HepG2 (cell line): ENCODE measurements at regions not wholly inside any gene's neighbourhood (a gene's known extent, or its start where the extent isn't known, plus 50 kb on each side); places are given as distances from the start of the nearest gene placed in this dataset.
A peak's percentile ranks its signal among the peaks of the same experiment; 100 is the strongest.

Experiments used
- ARHGAP35 ChIP-seq: sonication (generic); formaldehyde crosslinking; IDR thresholded peaks from 2 replicates; pipeline ENCODE4 v1.9.0; 2022; ENCODE audit warnings: mild to moderate bottlenecking, inconsistent platforms, moderate library complexity, missing genetic modification reagents, borderline replicate concordance
- ARNTL ChIP-seq: sonication (generic); formaldehyde crosslinking; IDR thresholded peaks from 2 replicates; pipeline ENCODE4 v1.4.0; 2020; ENCODE audit warnings: mild to moderate bottlenecking, missing genetic modification reagents
- EHMT2 ChIP-seq: fragments of 200-600 bp; sonication (generic); IDR thresholded peaks from 2 replicates; pipeline ENCODE4 v1.7.0; 2017; ENCODE audit warnings: antibody characterized with exemption, low read depth, low read length, borderline replicate concordance
- GATAD2A ChIP-seq: IDR thresholded peaks from 2 replicates; pipeline ENCODE4 v1.6.1; 2016
- HMG20B ChIP-seq: conservative IDR thresholded peaks from 2 replicates; pipeline ENCODE4 v1.6.1; 2016; ENCODE audit warnings: missing genetic modification reagents, missing compliant biosample characterization
- IKZF5 ChIP-seq: IDR thresholded peaks from 2 replicates; pipeline ENCODE4 v1.6.1; 2018; ENCODE audit warnings: missing genetic modification reagents, mild to moderate bottlenecking, missing compliant biosample characterization
- MTA1 ChIP-seq: sonication (generic); formaldehyde crosslinking; IDR thresholded peaks from 2 replicates; pipeline ENCODE4 v1.4.0; 2020; ENCODE audit warnings: missing genetic modification reagents, mild to moderate bottlenecking, borderline replicate concordance
- RXRA ChIP-seq: sonication (generic); formaldehyde crosslinking; IDR thresholded peaks from 2 replicates; pipeline ENCODE4 v1.5.1; 2020; ENCODE audit warnings: missing genetic modification reagents
- SIX4 ChIP-seq: sonication (generic); formaldehyde crosslinking; IDR thresholded peaks from 2 replicates; pipeline ENCODE4 v1.4.0; 2020; ENCODE audit warnings: missing genetic modification reagents
- TCF12 ChIP-seq, 2 experiments: fragments of 450-650 bp in 1 of 2; sonication (generic) in 1 of 2; formaldehyde crosslinking in 1 of 2; IDR thresholded peaks; 2 replicates each; pipeline versions ENCODE4 v1.6.1 to v1.8.0; 2017 to 2022; ENCODE audit warnings: antibody characterized with exemption in 1 of 2, mild to moderate bottlenecking in 1 of 2, missing genetic modification reagents in 1 of 2, moderate library complexity in 1 of 2
- TGIF2 ChIP-seq: IDR thresholded peaks from 2 replicates; pipeline ENCODE4 v1.6.1; 2016; ENCODE audit warnings: control low read depth, missing compliant biosample characterization
- UBTF ChIP-seq: sonication (generic); formaldehyde crosslinking; IDR thresholded peaks from 2 replicates; pipeline ENCODE4 v1.4.0; 2020; ENCODE audit warnings: mild to moderate bottlenecking, missing genetic modification reagents
- YEATS2 ChIP-seq: sonication (generic); formaldehyde crosslinking; IDR thresholded peaks from 2 replicates; pipeline ENCODE4 v1.4.0; 2020; ENCODE audit warnings: missing genetic modification reagents, borderline replicate concordance
- ZNF207 ChIP-seq: fragments of 450-650 bp; IDR thresholded peaks from 2 replicates; pipeline ENCODE4 v1.6.1; 2016; ENCODE audit warnings: antibody characterized with exemption, borderline replicate concordance
- ZNF225 ChIP-seq: sonication (generic); formaldehyde crosslinking; IDR thresholded peaks from 2 replicates; pipeline ENCODE4 v1.4.0; 2020; ENCODE audit warnings: mild to moderate bottlenecking, missing genetic modification reagents
- ZNF552 ChIP-seq: sonication (generic); formaldehyde crosslinking; IDR thresholded peaks from 2 replicates; pipeline ENCODE4 v1.9.0; 2022; ENCODE audit warnings: missing genetic modification reagents, mild to moderate bottlenecking, borderline replicate concordance
- ZNF775 ChIP-seq: sonication (generic); formaldehyde crosslinking; IDR thresholded peaks from 2 replicates; pipeline ENCODE4 v1.4.0; 2020; ENCODE audit warnings: missing genetic modification reagents, mild to moderate bottlenecking, moderate library complexity, borderline replicate concordance
- TF ChIP-seq, protein P1 (sequence below): sonication (generic); formaldehyde crosslinking; conservative IDR thresholded peaks from 2 replicates; pipeline ENCODE4 v1.4.0; 2020; ENCODE audit warnings: missing genetic modification reagents
- TF ChIP-seq, protein P2 (sequence below): sonication (generic); formaldehyde crosslinking; IDR thresholded peaks from 2 replicates; pipeline ENCODE4 v1.4.0; 2020; ENCODE audit warnings: missing genetic modification reagents, mild to moderate bottlenecking, borderline replicate concordance

GRCh38 chr1:214126697-214127146 lies 138.9 kb downstream of the PROX1 start (continued):
- TF ChIP-seq ARNTL (CRISPR knock-in tag): no peak
- TF ChIP-seq ZNF225 (CRISPR knock-in tag): no peak
- peak; percentile 55; the same call in 1 of the 2 replicates for TF ChIP-seq MTA1 (CRISPR knock-in tag)
- peak; percentile 41; the same call in 1 of the 2 replicates for TF ChIP-seq ZNF552 (CRISPR knock-in tag)
- no peak for TF ChIP-seq ZNF207
- TF ChIP-seq, protein P1, sequence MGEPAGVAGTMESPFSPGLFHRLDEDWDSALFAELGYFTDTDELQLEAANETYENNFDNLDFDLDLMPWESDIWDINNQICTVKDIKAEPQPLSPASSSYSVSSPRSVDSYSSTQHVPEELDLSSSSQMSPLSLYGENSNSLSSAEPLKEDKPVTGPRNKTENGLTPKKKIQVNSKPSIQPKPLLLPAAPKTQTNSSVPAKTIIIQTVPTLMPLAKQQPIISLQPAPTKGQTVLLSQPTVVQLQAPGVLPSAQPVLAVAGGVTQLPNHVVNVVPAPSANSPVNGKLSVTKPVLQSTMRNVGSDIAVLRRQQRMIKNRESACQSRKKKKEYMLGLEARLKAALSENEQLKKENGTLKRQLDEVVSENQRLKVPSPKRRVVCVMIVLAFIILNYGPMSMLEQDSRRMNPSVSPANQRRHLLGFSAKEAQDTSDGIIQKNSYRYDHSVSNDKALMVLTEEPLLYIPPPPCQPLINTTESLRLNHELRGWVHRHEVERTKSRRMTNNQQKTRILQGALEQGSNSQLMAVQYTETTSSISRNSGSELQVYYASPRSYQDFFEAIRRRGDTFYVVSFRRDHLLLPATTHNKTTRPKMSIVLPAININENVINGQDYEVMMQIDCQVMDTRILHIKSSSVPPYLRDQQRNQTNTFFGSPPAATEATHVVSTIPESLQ: no peak
- TF ChIP-seq UBTF (CRISPR knock-in tag): 0 out of 2 replicates have a peak, but pooled peaks have one; percentile 20
- 0 out of 2 replicates have a peak, but pooled peaks have one; percentile 65 for TF ChIP-seq HMG20B (CRISPR knock-in tag)
- TF ChIP-seq IKZF5: peak; percentile 72; the same call in 1 of the 2 replicates
- TF ChIP-seq TGIF2 (CRISPR knock-in tag): no peak
- 0 out of 2 replicates have a peak, but pooled peaks have one; percentile 55 for TF ChIP-seq SIX4
- TF ChIP-seq GATAD2A (CRISPR knock-in tag): peak; percentile 94
- 0 out of 2 replicates have a peak, but pooled peaks have one; percentile 33 for TF ChIP-seq YEATS2 (CRISPR knock-in tag)
- TF ChIP-seq ZNF775 (CRISPR knock-in tag): no peak
- no peak for TF ChIP-seq TCF12 (IDR thresholded peaks at IDR 0.05)
- no peak for TF ChIP-seq TCF12 (CRISPR knock-in tag; IDR thresholded peaks at IDR 0.05)
- peak; percentile 85 for TF ChIP-seq EHMT2
- TF ChIP-seq, protein P2, sequence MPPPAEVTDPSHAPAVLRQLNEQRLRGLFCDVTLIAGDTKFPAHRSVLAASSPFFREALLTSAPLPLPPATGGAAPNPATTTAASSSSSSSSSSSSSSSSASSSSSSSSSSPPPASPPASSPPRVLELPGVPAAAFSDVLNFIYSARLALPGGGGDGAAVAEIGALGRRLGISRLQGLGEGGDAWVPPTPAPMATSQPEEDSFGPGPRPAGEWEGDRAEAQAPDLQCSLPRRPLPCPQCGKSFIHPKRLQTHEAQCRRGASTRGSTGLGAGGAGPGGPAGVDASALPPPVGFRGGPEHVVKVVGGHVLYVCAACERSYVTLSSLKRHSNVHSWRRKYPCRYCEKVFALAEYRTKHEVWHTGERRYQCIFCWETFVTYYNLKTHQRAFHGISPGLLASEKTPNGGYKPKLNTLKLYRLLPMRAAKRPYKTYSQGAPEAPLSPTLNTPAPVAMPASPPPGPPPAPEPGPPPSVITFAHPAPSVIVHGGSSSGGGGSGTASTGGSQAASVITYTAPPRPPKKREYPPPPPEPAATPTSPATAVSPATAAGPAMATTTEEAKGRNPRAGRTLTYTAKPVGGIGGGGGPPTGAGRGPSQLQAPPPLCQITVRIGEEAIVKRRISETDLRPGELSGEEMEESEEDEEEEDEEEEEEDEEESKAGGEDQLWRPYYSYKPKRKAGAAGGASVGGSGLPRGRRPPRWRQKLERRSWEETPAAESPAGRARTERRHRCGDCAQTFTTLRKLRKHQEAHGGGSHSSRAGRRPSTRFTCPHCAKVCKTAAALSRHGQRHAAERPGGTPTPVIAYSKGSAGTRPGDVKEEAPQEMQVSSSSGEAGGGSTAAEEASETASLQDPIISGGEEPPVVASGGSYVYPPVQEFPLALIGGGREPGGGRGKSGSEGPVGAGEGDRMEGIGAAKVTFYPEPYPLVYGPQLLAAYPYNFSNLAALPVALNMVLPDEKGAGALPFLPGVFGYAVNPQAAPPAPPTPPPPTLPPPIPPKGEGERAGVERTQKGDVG (CRISPR knock-in tag): no peak
- no peak for TF ChIP-seq ARHGAP35 (CRISPR knock-in tag)
- TF ChIP-seq RXRA (CRISPR knock-in tag): peak; percentile 94; the same call in 1 of the 2 replicates
